Activated B cell treated with CpG ODN at 0.5 μM for 24 hours (primary cell): ENCODE measurements at regions not wholly inside any gene's neighbourhood (a gene's known extent, or its start where the extent isn't known, plus 50 kb on each side); places are given as distances from the start of the nearest gene placed in this dataset.

ENCODE experiments used
- ATAC-seq: fragments of 200-7000 bp; cut with Tn5 transposase; one replicate; pipeline ENCODE4 v1.10.0; 2021; ENCODE audit warnings: low read depth, mild to moderate bottlenecking, moderate library complexity
- CTCF ChIA-PET: fragments of 350-600 bp; sonication (Branson Sonifier 250); formaldehyde crosslinking; loops from one replicate; lab custom pipeline; 2021; ENCODE audit warnings: antibody characterized with exemption; lab: Charles Lee
- POLR2A ChIA-PET: fragments of 350-600 bp; sonication (Branson Sonifier 250); formaldehyde crosslinking; loops from one replicate; lab custom pipeline; 2021; ENCODE audit warnings: antibody characterized with exemption; lab: Charles Lee
- DNase-seq: peaks from one replicate; pipeline ENCODE4 v3.0.0; 2022
- H3K27ac Mint-ChIP-seq: one replicate; pipeline ENCODE4 v1.8.0; 2020; ENCODE audit warnings: mixed read lengths
- H3K27me3 Mint-ChIP-seq: one replicate; pipeline ENCODE4 v1.8.0; 2021; ENCODE audit warnings: mixed read lengths
- H3K36me3 Mint-ChIP-seq: one replicate; pipeline ENCODE4 v1.8.0; 2021; ENCODE audit warnings: low read depth, mixed read lengths
- H3K4me1 Mint-ChIP-seq: one replicate; pipeline ENCODE4 v1.8.0; 2021; ENCODE audit warnings: mixed read lengths
- H3K4me3 Mint-ChIP-seq: one replicate; pipeline ENCODE4 v1.8.0; 2020; ENCODE audit warnings: mild to moderate bottlenecking, mixed read lengths
- H3K9me3 Mint-ChIP-seq: one replicate; pipeline ENCODE4 v1.8.0; 2020; ENCODE audit warnings: mixed read lengths
- intact Hi-C: fragments of 100-400 bp; cut with micrococcal nuclease; formaldehyde crosslinking; loops from one replicate; pipeline ENCODE4 v1.15.1; 2024
- TF ChIP-seq, protein P1 (sequence below): fragments of 200-600 bp; IDR thresholded peaks from one replicate; pipeline ENCODE4 v1.8.0; 2022; ENCODE audit warnings: antibody characterized with exemption, mild to moderate bottlenecking

DNA sequence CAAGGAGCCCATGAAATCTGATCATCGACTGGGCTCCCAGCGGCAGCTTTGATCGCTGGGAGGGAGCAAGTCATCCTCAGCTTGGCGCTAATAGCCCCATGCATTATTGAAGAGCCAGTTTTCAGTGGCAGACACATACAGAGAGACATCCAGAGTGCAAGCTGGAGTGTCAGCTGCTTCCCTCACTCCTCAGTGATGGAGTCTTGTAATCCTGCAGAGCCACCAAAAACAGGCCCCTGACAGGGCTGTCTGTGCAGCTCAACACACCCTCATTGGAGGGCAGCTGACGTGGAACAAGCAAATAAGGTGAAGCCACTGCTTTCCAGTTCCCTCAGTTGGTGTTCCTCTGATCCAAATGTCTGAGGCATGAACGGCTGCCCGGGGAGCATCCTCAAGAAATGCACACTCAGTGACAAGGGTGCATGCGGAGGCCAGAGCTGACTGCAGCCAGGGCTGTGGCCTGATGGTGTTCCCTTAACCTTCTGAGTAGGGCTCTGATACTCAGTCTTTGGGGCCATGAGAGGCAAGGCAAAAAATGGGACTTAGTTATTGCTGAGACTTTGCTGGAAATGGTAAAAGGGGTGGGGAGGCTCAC, 97.4 kb downstream of the RHOB start:
- CTCF ChIA-PET = interaction anchor here (0.8 kb wide), 1 partner anchor 96 kb away, joined by 3 read pairs; no protein-coding TSS in a partner anchor

DNA sequence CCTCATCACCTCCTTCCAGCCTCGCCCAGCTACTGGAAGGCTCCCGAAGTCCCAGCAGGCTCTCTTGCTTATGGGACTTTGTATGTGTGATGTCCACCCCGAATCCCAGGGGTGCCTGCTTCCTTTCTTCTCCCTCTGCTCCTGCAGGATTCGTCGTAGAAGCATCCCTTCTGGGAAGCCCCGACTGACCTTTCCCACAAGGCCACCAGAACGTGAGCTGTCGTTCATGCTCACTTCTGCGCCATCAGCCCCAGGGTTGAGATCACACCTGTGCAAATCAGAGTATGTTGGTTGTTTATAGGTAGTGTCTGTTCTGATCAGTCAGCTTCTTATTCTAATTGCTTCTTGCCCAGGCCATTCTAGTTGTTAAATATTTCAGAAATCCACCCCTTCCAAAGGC, 101.8 kb downstream of the HS1BP3 start:
- H3K4me3 Mint-ChIP-seq = no peak overlapping the region
- no peaks in the 10 kb centered on the region for H3K36me3 Mint-ChIP-seq
- intact Hi-C loops = no loop called here
- H3K27me3 Mint-ChIP-seq = peaks cover 3% of the 10 kb centered on the region
- ChIA-PET CTCF (no interaction called here), POLR2A (no interaction called here)
- peaks cover 4% of the 10 kb centered on the region for H3K9me3 Mint-ChIP-seq
- ATAC-seq (no peak), DNase-seq (no peak)
- no peak overlapping the region for H3K27ac Mint-ChIP-seq
- TF ChIP-seq, protein P1, sequence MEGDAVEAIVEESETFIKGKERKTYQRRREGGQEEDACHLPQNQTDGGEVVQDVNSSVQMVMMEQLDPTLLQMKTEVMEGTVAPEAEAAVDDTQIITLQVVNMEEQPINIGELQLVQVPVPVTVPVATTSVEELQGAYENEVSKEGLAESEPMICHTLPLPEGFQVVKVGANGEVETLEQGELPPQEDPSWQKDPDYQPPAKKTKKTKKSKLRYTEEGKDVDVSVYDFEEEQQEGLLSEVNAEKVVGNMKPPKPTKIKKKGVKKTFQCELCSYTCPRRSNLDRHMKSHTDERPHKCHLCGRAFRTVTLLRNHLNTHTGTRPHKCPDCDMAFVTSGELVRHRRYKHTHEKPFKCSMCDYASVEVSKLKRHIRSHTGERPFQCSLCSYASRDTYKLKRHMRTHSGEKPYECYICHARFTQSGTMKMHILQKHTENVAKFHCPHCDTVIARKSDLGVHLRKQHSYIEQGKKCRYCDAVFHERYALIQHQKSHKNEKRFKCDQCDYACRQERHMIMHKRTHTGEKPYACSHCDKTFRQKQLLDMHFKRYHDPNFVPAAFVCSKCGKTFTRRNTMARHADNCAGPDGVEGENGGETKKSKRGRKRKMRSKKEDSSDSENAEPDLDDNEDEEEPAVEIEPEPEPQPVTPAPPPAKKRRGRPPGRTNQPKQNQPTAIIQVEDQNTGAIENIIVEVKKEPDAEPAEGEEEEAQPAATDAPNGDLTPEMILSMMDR = no peak
- H3K4me1 Mint-ChIP-seq = no peaks in the 10 kb centered on the region

More for the DNA sequence above, 97.4 kb downstream of the RHOB start:
- TF ChIP-seq, protein P1 = no peak
- POLR2A ChIA-PET = no interaction called here
- no peaks in the 10 kb centered on the region for H3K36me3 Mint-ChIP-seq
- DNase-seq (no peak), ATAC-seq (no peak)
- H3K4me1 Mint-ChIP-seq = no peaks in the 10 kb centered on the region
- no peak overlapping the region for H3K27ac Mint-ChIP-seq
- peaks cover 20% of the 10 kb centered on the region for H3K27me3 Mint-ChIP-seq
- intact Hi-C loops = no loop called here
- H3K4me3 Mint-ChIP-seq = no peak overlapping the region
- H3K9me3 Mint-ChIP-seq = peaks cover 4% of the 10 kb centered on the region

DNA sequence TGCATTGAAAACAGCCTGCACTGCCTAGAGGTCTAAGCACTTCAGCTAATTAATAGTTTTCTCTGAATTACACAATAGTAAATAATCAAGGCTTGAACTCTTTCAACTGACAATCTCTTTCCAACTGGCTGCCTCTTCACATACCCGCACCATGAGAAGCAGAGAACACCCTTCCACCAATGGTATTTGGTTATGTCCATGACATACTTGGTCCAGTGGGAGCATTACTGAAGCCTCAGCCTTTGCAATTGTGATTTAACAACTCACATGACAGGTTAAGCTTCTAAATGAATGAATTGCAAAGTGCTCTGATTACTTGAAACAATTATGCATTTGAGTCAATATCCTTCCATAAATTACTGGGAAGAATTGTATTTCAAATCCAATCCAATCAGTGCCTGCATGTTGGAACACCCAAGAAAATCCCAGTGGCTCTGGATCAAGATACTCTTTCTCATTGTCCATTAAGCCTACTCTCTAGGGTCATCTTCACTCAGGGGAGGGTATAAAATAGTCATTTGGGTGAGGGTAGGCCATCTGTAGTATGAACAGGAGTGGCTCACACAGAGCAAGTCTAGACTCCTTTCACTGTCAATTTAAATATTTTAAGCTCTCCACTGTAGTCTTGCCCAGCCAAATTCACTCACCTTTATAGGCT, 101.1 kb downstream of the HS1BP3 start:
- DNase-seq (no peak), ATAC-seq (no peak)
- no peak overlapping the region for H3K27ac Mint-ChIP-seq
- ChIA-PET POLR2A (no interaction called here), CTCF (no interaction called here)
- H3K36me3 Mint-ChIP-seq = no peaks in the 10 kb centered on the region
- peaks cover 4% of the 10 kb centered on the region for H3K9me3 Mint-ChIP-seq
- H3K4me3 Mint-ChIP-seq = no peak overlapping the region
- H3K27me3 Mint-ChIP-seq = no peaks in the 10 kb centered on the region
- TF ChIP-seq, protein P1 = no peak
- H3K4me1 Mint-ChIP-seq = no peaks in the 10 kb centered on the region
- intact Hi-C loops = no loop called here

DNA sequence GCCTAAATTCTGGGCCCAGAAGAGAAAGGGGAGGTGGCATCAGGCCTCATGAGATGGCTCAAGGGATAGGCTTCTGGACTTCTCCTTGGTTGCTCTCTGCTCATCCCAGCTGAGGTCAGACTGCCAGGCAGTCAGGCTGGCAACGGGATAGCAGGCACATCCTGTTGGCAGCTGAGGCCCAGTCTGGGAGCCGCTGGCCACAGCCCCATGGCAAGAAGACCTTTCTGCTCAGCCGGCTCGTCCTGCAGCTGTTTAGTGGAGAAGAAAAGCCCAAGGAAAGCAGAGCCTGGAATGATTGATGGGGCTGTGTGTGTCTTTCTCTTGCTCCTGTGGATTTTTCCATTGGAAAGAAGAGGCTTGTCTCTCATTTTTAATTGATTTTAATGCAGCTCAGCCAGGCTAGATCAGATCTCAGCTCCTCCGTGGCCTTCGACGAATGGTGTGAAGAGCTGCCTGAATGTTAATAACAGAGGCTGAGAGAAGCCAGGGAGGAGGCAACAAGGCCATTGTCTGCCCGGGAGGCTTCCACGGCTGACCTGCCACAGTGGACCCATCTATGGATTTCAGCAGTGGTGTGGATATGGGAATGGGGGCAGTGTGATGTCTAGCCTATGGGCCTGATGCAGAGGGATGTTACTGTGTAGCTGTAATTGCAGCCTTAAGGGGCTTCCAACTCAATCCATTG, 99.5 kb downstream of the HS1BP3 start:
- no peak overlapping the region for H3K27ac Mint-ChIP-seq
- no peaks in the 10 kb centered on the region for H3K27me3 Mint-ChIP-seq
- H3K4me1 Mint-ChIP-seq = peaks cover 3% of the 10 kb centered on the region
- ATAC-seq = no peak
- DNase-seq = no peak
- intact Hi-C loops = no loop called here
- TF ChIP-seq, protein P1 = no peak
- H3K4me3 Mint-ChIP-seq = no peak overlapping the region
- no peaks in the 10 kb centered on the region for H3K9me3 Mint-ChIP-seq
- POLR2A ChIA-PET = no interaction called here
- CTCF ChIA-PET = no interaction called here
- no peaks in the 10 kb centered on the region for H3K36me3 Mint-ChIP-seq

DNA sequence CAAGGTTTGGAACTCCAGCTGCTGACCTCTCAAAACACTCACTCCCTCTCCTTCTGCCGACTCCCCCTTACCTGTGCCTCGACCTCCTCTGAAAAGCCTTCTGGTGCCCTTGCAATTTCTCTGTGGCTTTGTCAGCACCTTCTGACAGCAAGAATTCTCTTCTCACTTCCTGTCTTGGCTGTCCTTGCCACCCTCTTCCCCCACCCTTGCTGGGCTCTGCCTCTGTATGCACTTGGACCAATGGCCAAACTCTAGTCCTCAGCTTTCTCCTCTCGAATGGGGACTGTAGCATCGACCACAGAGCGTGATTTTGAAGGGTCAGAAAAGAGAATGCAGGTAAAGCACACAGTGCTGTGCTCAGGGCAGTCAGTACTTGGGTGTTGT, 99.0 kb downstream of the HS1BP3 start:
- intact Hi-C loops = no loop called here
- POLR2A ChIA-PET = no interaction called here
- TF ChIP-seq, protein P1 = no peak
- no peak overlapping the region for H3K27ac Mint-ChIP-seq
- DNase-seq (no peak), ATAC-seq (no peak)
- no peak overlapping the region for H3K4me3 Mint-ChIP-seq
- H3K9me3 Mint-ChIP-seq = no peaks in the 10 kb centered on the region
- H3K36me3 Mint-ChIP-seq = no peaks in the 10 kb centered on the region
- H3K4me1 Mint-ChIP-seq = peaks cover 3% of the 10 kb centered on the region
- CTCF ChIA-PET = no interaction called here
- H3K27me3 Mint-ChIP-seq = no peaks in the 10 kb centered on the region
